Stimulated activated CD8-positive, alpha-beta memory T cell treated with anti-CD3 and anti-CD28 coated beads, Interleukin-4, amount 100 ng/mL, for 24 hours (primary cell): ENCODE measurements at regions not wholly inside any gene's neighbourhood (a gene's known extent, or its start where the extent isn't known, plus 50 kb on each side); places are given as distances from the start of the nearest gene placed in this dataset.

Source experiments
- DNase-seq: peaks from one replicate; pipeline ENCODE4 v3.0.0-alpha.2; 2020; ENCODE audit warnings: low read depth

GRCh38 chr1:4586611-4587160 is 67.7 kb upstream of the AJAP1 start:
- no peak for DNase-seq

GRCh38 chr1:4587721-4588120 is 66.7 kb upstream of the AJAP1 start:
- no peak for DNase-seq

DNA sequence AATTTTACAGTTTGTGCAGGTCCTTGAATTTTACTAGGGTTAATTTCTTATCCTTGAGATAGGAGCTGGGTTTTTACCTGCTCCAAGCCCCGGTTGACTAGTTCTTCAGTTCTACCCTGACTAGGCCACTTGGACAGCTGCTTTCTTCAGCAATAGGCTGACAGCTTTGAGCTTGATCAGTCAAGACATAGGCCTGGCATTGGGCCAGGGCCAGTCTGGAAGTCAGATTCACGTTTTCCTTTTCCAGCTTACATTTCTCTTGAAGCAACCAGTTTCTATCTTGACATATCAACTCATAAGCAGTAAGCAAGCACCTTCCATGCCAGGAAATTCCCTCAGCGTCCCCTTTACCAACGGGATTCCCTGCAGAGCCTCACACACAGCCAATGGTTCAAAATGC is 63.7 kb upstream of the AJAP1 start:
- no peak for DNase-seq

- no peak for DNase-seq
Measured at GRCh38 chr1:4591926-4592325, 62.5 kb upstream of the AJAP1 start.

DNA sequence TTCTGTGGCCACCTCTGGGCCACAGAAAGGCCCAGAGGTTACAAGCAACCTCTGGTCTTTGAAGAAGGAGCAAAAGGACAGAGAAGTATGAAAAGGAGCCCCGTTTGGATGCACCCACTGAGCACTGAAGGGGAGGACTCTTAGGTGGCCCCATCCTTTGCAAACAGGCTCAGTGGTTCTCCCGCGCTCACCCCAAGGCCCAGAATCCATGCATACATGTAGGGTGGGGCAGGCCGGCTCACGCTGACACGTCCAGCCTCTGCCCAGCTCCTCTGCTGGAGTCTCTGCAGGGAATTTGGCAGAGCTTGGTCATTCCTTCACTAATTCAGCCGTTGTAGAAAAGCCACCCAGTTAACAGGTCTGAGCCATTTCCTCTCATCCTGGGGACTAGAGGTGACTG is 61.3 kb upstream of the AJAP1 start:
- no peak for DNase-seq

- no peak for DNase-seq
Measured at GRCh38 chr1:4594286-4594991, 60.0 kb upstream of the AJAP1 start.

- no peak for DNase-seq
Measured at GRCh38 chr1:4595341-4596225, 58.8 kb upstream of the AJAP1 start.

GRCh38 chr1:4596486-4596885 is 57.9 kb upstream of the AJAP1 start:
- no peak for DNase-seq

GRCh38 chr1:4597020-4597419 is 57.4 kb upstream of the AJAP1 start:
- no peak for DNase-seq

GRCh38 chr1:4598561-4598960 is 55.8 kb upstream of the AJAP1 start:
- DNase-seq: no peak

DNA sequence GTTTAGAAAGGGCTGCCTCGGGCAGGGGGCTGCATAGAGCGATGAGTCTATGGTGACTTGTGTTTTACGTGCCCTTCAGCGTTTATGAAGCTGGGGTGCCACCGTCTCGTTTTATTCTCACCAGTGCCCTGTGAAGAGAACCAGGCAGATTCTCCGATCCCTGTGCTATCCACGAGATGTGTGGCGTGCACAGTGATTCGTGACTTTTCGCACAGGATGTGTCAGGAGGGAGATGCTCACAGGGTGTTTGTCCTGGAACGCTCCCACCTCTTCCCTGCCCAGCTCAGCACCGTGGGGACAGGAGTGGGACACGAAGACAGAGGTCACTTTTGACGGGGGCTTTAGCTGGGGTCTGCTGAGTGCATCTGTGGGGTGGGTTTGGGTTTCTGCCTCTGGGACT is 54.9 kb upstream of the AJAP1 start:
- DNase-seq: no peak

DNA sequence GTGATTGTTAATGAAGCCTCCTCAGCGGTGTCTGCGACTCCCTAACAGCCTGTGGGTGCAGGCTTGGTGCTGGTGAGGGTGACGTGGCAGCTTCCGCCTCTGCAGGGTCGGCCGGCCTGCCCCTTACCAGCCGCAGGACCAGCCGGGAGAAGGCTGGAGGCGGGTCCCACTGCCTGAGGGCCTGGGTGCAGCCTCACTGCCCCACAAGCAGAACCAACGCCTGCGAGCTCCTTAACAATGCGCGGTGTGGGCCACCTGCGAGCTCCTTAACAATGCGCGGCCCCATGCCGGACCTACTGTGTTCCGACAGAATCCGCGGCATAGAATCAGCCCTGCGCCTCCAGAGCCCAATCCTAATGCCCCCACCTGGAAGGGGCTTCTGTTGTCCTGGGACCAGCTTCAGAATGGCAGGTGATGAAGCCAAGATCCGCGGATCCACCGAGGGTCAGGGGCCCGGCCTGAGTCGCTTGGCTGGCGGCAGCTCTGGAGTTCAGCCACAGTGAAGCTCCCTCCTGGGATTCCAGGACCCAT is 54.4 kb upstream of the AJAP1 start:
- no peak for DNase-seq

DNA sequence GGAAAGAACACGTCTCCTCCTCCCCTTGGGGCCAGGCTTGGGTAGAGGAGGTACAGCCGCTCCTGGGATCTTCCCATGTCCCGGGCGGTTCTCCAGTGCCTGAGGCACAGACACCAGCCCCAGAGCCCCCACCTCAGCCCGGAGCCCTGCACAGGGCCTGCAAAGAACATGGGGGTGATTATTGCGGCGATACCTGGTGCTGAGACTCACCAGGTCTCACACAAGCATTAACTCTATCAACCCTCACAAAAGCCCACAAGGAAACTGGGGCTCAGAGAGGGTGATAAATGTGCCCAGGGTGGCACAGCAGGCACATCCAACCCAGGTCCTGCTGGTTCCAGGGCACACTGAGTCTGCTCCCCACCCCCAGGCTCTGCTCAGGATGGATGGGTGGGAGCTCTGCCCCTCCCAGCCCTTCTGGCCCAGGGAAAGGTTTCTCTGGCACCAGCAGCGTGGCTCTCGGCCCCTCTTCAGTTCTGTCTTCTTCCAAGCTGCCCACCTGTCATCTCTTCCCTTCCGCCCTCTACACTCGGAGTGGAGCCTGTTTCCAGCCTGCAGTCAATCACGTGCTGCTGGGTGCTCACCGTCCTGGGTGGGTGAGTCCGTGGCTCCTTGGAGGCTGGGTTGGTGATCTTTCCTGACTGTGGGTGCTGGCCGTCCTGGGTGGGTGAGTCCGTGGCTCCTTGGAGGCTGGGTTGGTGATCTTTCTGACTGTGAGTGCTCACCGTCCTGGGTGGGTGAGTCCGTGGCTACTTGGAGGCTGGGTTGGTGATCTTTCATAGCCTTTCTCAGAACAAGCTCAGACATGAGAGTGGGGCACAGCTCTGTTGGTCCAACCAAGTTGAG is 53.6 kb upstream of the AJAP1 start:
- no peak for DNase-seq

DNA sequence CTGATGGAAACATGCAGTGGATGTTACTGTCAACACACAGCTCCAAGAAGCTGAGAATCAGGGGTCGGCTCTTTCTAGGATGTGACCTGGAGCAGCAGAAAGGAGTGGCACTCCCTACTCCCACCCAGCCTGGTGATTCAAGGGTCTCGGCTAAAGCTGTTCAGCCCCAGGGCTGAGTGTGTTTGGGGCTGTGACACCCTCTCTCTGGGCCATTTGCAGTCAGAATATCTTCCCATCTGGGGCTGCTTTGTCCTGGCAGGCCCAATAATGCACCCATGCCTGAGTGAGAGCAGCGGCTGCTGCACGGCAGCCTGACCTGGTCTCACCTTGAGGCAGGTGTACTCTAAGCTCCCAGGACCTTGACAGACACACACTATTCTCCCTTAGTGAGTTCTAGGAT is 52.5 kb upstream of the AJAP1 start:
- no peak for DNase-seq

DNA sequence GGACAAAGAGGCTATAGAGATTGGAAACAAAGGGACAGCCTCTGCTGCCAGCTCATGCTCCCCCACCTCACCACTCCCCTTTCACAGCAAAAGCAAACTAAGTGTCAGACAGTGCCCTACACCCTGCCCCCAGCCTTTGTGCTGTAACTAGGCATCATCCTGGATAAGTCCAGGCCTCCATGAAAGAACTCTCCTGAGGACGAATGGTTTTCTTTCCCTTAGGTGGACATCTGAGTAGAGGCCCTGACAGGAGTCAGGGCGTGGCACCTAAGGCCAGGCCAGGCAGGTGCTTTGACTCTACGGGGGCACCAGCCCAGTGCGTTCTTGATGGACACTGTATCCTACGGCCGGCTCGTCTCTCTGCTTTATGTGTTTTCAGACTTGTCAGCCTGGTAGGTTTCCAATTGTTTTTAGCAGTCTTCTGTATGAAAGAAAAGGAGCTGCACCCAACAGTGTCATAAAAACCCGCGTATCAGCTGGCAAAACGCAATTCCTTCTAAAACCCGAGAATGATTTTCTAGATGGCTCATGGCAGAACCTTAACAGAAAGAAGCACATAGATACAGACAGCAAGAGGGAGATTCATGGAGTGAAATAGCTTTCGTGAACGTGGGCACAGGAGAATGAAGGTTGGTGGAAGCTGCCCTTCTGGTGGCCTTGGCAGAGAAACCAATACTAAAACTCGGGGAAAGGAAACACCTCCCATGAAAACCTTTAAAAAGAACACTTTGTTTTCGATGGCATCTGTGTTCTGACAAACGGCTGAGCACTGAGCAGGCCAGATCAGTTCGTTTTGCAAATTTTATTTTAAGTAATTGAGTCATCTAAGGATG is 51.7 kb upstream of the AJAP1 start:
- DNase-seq: no peak

DNA sequence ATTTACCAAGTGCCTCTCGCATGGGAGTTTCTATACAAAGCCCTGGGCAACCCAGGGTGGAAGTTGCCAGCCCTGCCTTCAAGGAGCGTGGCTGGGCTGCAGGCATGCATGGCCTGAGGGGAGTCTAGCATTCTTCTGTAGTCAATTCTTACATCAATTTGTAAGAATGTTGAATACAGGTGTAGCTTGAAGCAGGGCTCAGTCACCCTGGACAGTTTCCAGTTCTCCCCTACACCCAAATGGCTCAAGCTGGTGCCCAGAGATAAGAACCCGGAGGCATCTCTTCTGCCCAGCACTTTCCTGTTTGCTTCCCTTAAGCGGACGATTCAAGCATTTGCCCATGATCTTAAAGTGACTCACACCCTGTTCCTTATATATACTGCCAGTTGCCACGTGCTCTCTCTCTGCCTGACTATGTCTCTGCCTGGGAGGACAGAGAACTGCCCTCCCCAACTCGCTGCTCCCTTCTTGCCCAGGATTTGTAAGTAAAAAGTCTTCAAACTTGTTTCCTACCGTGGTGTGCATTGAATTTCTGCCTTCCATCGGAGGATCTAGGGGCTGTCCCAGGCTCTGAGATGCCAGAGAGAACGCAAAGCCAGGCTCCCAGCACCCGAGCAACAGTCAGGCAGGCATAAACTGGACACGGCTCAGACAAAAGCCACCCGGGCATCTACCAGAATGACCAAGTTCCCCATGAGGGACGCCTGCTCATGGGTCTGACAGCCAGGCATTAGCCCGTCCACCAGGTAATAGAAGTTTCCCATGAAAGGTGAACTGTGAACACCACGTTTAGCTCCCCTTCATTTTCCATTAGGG is 50.9 kb upstream of the AJAP1 start:
- DNase-seq: no peak
